ENCODE measurements at regions not wholly inside any gene's neighbourhood (a gene's known extent, or its start where the extent isn't known, plus 50 kb on each side); places are given as distances from the start of the nearest gene placed in this dataset.
"Not testable (repeated sequence)": the region's sequence is repeated elsewhere in the genome, so short reads cannot be mapped to it uniquely, and the experiment has no call there.

- DNase-seq, result not testable (repeated sequence)
Observed at GRCh38 chr7:119300341-119300740, 972.6 kb upstream of the KCND2 start.

- DNase-seq, result no peak
Observed at GRCh38 chr7:119320316-119320715, 952.7 kb upstream of the KCND2 start.

- DNase-seq, result no peak
Observed at GRCh38 chr7:119329715-119330114, 943.3 kb upstream of the KCND2 start.

- DNase-seq, result no peak
Observed at GRCh38 chr7:119335405-119335804, 937.6 kb upstream of the KCND2 start.

GRCh38 chr7:119341822-119342221, 931.2 kb upstream of the KCND2 start:
- no peak for DNase-seq

GRCh38 chr7:119343289-119343688, 929.7 kb upstream of the KCND2 start:
- DNase-seq, result no peak

- DNase-seq, result no peak
Observed at GRCh38 chr7:119344466-119344865, 928.5 kb upstream of the KCND2 start.

GRCh38 chr7:119348491-119348890, 924.5 kb upstream of the KCND2 start:
- DNase-seq, result no peak

- no peak for DNase-seq
Observed at GRCh38 chr7:119350334-119350733, 922.6 kb upstream of the KCND2 start.

GRCh38 chr7:119351320-119351719, 921.7 kb upstream of the KCND2 start:
- DNase-seq, result no peak

- DNase-seq, result no peak
Observed at GRCh38 chr7:119374436-119374835, 898.5 kb upstream of the KCND2 start.

- DNase-seq, result no peak
Observed at GRCh38 chr7:119377861-119378260, 895.1 kb upstream of the KCND2 start.

GRCh38 chr7:119382726-119383125, 890.2 kb upstream of the KCND2 start:
- no peak for DNase-seq

GRCh38 chr7:119395024-119395423, 878.0 kb upstream of the KCND2 start:
- DNase-seq, result no peak

- DNase-seq, result no peak
Observed at GRCh38 chr7:119397156-119397555, 875.8 kb upstream of the KCND2 start.

- no peak for DNase-seq
Observed at GRCh38 chr7:119408596-119408995, 864.4 kb upstream of the KCND2 start.

- no peak for DNase-seq
Observed at GRCh38 chr7:119413314-119413805, 859.6 kb upstream of the KCND2 start.

GRCh38 chr7:119415682-119416081, 857.3 kb upstream of the KCND2 start:
- no peak for DNase-seq

GRCh38 chr7:119421657-119422056, 851.3 kb upstream of the KCND2 start:
- DNase-seq, result no peak

- DNase-seq, result no peak
Observed at GRCh38 chr7:119436882-119437281, 836.1 kb upstream of the KCND2 start.

GRCh38 chr7:119438315-119438714, 834.7 kb upstream of the KCND2 start:
- DNase-seq, result no peak

- DNase-seq, result no peak
Observed at GRCh38 chr7:119439192-119439591, 833.8 kb upstream of the KCND2 start.

- no peak for DNase-seq
Observed at GRCh38 chr7:119452401-119452800, 820.6 kb upstream of the KCND2 start.

- no peak for DNase-seq
Observed at GRCh38 chr7:119465798-119466305, 807.1 kb upstream of the KCND2 start.

GRCh38 chr7:119472408-119473038, 800.5 kb upstream of the KCND2 start:
- peak; percentile 92 for DNase-seq
